ENCODE measurements at regions not wholly inside any gene's neighbourhood (a gene's known extent, or its start where the extent isn't known, plus 50 kb on each side); places are given as distances from the start of the nearest gene placed in this dataset.
A peak's percentile ranks its signal among the peaks of the same experiment; 100 is the strongest.
"Not testable (repeated sequence)": the region's sequence is repeated elsewhere in the genome, so short reads cannot be mapped to it uniquely, and the experiment has no call there.

DNA sequence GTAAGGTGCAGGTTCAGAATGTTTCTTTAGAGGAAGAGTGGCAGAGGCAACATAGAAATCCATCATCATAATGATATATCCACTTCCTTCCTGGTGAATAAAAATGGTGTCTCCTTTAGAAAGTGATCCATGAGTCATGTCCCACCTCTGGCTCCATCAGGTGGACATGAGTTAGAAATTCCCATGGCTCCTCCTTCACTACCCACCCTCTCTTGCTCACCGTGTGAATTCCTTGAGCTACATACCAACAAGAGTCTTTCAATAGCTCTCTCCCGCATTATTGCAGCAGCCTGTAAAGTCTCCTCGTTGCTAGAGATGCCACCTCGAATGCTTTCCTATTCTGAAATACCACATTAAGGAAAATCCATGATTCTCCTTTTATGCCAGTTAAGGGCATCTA is 317.6 kb downstream of the LNPK start:
- DNase-seq, result no peak

DNA sequence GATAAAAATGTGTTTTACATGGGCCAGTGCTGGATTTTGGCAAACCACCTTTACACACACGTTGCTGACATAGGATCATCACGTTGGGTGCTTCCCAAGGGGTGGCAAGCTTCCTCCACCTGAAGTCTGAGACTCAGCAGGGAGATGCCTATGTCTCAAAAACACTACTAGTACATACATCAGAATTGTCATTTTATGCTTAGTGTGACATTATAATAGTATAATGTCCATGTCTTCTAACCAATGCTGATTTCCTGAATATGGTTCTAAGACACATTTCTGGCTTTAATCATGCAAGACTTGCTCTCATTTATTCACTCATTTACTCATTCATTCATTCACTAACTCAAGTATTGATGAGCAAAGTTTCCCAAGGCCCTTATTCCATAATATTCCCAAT is 322.3 kb downstream of the LNPK start:
- DNase-seq, result no peak

- no peak for DNase-seq
These were observed 322.8 kb downstream of the LNPK start for GRCh38 chr2:175679231-175679630.

- DNase-seq, result no peak
These were observed 324.2 kb downstream of the LNPK start for GRCh38 chr2:175677880-175678279.

- no peak for DNase-seq
These were observed 325.3 kb downstream of the LNPK start for GRCh38 chr2:175676813-175677212.

DNA sequence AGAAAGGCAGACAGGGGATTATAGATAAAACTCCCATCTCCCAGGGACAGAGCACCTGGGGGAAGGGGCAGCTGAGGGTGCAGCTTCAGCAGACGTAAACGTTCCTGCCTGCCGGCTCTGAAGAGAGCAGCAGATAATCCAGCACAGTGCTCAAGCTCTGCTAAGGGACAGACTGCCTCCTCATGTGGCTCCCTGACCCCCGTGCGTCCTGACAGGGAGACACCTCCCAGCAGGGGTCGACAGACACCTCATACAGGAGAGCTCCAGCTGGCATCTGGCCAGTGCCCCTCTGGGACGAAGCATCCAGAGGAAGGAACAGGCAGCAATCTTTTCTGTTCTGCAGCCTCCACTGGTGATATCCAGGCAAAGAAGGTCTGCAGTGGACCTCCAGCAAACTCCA is 333.3 kb downstream of the LNPK start:
- DNase-seq, result not testable (repeated sequence)

DNA sequence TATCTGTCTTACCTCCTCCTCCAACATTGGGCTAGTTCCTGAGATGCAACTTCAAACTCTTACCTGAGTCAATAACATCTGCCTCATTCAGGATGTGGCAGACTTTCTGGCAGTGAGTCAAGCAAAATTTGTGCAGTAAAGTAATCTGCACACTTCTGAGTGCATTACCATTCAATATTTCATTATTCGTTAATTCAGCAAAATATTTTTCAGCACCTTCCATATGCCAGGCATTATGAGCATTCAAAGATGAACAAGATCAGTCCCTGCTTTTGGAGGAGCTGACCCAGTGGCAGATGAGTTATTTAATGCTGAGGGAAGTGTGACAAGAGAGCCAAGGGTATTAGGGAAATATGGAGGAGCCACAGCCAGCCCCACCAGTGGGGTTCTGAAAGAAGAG is 339.7 kb downstream of the LNPK start:
- DNase-seq, result no peak

GRCh38 chr2:175648577-175649063 is 353.4 kb downstream of the LNPK start:
- DNase-seq, result no peak

DNA sequence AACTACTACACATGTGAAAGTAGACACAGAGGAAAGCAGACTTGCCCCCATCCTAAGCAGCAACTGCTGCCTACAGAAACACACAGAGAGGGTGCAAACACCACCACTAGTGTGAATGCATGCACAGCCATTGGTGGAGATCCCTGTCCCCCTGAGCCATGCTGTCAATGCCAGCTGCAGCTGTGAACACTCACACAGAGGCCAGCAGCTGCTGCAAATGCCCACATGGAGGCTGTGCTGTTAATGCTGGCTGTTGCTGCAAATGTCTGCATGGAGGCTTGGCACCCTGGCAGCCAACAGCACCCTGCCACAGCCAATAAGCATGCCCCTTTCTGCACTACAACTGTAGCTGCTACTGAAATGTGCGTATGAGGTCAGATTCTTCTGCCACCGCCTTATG is 355.0 kb downstream of the LNPK start:
- no peak for DNase-seq

- DNase-seq, result no peak
These were observed 361.4 kb downstream of the LNPK start for GRCh38 chr2:175640655-175641054.

DNA sequence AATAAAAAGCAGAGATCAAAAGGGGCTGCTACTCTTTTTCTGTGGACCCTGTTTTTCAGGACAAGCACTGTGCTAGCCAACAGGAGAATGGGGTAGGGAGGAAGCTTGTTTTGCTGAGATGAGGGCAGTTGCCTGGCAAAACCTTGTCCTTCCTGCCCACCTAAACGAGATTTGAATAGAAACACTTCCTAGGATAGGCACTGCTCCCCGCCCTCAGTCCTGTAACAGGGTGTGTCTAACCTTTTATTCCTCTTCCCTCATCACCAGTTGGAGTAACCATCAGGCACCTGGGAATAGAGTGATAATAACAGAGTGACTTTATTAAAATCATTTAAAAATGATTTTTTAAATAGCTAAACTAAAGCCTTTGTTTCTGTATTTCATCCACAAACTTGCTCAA is 368.8 kb downstream of the LNPK start:
- no peak for DNase-seq

GRCh38 chr2:175631245-175631623 is 370.8 kb downstream of the LNPK start:
- DNase-seq, result no peak

DNA sequence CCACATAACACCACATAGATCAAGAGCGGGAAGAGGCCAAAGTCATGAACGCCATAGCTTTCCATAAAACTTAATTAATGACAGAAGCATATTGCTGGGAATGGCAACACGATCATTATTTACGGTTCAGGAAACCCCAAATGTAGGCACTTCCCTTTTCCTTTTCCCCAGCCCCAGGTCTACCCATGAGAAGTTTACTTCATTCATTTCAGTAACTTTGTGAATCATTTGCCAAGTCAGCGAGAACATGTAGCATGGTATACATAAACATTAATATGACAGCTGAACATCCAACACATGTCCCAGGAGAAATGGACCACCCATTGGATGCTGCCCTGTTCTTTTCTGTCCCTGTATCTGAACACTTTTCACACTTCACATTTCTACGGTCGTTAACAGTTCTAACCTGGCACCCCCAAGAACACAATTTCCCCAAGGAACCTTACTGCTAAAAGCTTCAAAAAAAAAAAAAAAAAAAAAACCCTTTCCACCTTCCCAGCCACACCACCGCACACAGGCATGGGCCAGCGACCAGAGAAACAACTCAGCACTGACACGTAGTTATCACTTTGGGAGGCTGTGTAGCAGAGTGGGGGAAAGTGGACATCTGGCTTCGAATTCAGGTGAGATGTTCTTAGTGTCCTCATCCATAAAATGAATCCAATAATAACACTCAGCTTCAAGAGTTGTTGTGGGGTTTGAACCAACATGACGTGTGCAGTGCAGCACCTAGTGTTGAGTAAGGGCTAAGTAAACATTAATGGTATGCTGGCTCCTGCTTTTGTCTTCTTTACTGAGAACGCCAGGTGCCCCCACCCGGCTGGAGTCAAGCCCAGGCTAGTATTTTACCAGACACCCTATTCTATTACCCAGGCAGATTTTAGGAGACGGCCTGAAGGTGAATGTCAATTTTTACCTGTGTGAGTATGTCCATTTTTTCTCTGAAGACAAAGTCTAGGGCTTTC is 371.5 kb downstream of the LNPK start:
- no peak for DNase-seq

GRCh38 chr2:175628243-175628642 is 373.8 kb downstream of the LNPK start:
- no peak for DNase-seq

GRCh38 chr2:175627405-175627804 is 374.7 kb downstream of the LNPK start:
- no peak for DNase-seq

DNA sequence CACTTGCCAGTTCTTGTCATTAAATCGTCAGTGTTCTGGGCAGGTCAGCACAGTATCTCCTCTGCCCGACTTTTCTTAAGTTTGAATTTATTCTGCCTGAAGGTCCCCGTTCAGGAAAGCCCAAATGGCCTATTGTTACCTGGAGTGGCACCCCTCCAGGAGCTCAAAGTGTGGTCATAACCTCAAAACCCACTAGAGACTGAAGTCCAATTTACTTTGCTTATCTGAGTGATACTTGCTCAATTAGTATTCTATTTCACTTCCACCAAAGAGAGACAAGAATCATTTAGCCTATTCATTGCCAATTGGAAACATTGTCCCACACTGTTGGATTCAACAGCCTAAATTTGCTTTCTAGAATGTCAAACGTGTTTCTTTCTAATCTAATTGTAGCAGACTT is 375.3 kb downstream of the LNPK start:
- no peak for DNase-seq

GRCh38 chr2:175624785-175625184 is 377.3 kb downstream of the LNPK start:
- no peak for DNase-seq

- DNase-seq, result peak; percentile 35
These were observed 377.8 kb downstream of the LNPK start for GRCh38 chr2:175624211-175624761.

GRCh38 chr2:175621821-175622220 is 380.2 kb downstream of the LNPK start:
- no peak for DNase-seq

- DNase-seq, result no peak
These were observed 382.0 kb downstream of the LNPK start for GRCh38 chr2:175620106-175620505.

- no peak for DNase-seq
These were observed 382.7 kb downstream of the LNPK start for GRCh38 chr2:175619179-175620045.

DNA sequence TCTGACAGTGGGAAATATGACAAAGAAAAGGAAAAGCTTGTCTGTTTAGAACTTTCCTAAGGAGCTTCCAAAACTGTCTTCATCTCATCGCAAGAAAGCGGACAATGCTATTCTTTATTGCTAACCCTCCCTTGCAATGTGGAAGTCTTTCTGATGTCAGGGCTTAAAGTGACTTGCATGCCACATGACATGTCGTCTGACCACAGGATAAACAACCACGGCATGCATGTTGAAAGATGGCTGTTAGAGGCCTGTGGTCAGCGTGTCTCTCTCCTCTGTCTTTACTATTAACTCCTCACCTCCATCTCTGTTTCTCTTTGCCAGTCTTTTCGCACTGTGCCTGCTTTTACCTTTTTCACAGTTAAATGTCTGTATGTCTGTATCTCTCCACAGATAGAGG is 389.8 kb downstream of the LNPK start:
- DNase-seq, result no peak
